Hepatocyte (in vitro differentiated cells): ENCODE measurements at regions not wholly inside any gene's neighbourhood (a gene's known extent, or its start where the extent isn't known, plus 50 kb on each side); places are given as distances from the start of the nearest gene placed in this dataset.
"Not testable (repeated sequence)": the region's sequence is repeated elsewhere in the genome, so short reads cannot be mapped to it uniquely, and the experiment has no call there.

Source experiments
- CTCF ChIP-seq: fragments of 200-600 bp; sonication (generic); IDR thresholded peaks from 2 replicates; pipeline ENCODE4 v1.5.1; 2016; ENCODE audit warnings: antibody characterized with exemption, mild to moderate bottlenecking; ENCODE audit not compliant: poor library complexity
- EZH2 ChIP-seq: fragments of 200-600 bp; sonication (generic); IDR thresholded peaks from 2 replicates; pipeline ENCODE4 v1.6.1; 2016; ENCODE audit warnings: antibody characterized with exemption, mild to moderate bottlenecking, borderline replicate concordance

GRCh38 chr5:44074547-44074946, 314.7 kb downstream of the FGF10 start:
- TF ChIP-seq CTCF, EZH2: not testable (repeated sequence)
